OCI-LY1 (cell line): ENCODE measurements at regions not wholly inside any gene's neighbourhood (a gene's known extent, or its start where the extent isn't known, plus 50 kb on each side); places are given as distances from the start of the nearest gene placed in this dataset.

ENCODE experiments used
- EZH2 ChIP-seq: fragments of 200-600 bp; sonication (generic), shearing (Covaris generic); IDR thresholded peaks from 2 replicates; pipeline ENCODE4 v1.8.0; 2017; ENCODE audit warnings: borderline replicate concordance, mixed run types, mild to moderate bottlenecking, antibody characterized with exemption, low read length, moderate library complexity, mixed read lengths
- TF ChIP-seq, protein P1 (sequence below): fragments of 200-600 bp; sonication (generic), shearing (Covaris generic); IDR thresholded peaks from 2 replicates; pipeline ENCODE4 v1.5.1; 2017; ENCODE audit warnings: mild to moderate bottlenecking, antibody characterized with exemption, low read length, moderate library complexity, mixed read lengths

DNA sequence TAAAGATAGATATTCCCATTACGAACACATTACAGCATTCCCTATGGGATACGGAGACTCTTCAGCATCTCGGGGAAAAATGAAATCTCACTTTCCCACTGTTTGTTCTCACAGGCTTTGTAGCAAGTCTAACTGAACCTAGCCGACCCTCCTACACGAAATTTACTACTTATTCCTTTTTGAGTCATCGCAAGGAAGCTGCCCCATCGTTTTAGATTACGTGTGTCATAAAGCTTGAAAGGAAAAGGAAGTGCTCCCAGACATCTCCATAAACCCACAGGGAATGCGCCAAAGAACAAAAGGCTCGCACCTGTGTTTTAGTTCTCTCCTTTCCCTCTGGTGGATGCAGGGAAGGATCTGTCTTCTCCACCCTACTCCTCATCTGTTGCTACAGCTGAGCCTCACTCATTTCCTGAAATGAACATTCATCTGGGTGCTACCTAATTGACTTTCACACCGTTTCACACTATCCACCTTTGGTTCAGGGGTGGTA, 76.2 kb upstream of the STK39 start:
- TF ChIP-seq EZH2 = no peak
- TF ChIP-seq, protein P1, sequence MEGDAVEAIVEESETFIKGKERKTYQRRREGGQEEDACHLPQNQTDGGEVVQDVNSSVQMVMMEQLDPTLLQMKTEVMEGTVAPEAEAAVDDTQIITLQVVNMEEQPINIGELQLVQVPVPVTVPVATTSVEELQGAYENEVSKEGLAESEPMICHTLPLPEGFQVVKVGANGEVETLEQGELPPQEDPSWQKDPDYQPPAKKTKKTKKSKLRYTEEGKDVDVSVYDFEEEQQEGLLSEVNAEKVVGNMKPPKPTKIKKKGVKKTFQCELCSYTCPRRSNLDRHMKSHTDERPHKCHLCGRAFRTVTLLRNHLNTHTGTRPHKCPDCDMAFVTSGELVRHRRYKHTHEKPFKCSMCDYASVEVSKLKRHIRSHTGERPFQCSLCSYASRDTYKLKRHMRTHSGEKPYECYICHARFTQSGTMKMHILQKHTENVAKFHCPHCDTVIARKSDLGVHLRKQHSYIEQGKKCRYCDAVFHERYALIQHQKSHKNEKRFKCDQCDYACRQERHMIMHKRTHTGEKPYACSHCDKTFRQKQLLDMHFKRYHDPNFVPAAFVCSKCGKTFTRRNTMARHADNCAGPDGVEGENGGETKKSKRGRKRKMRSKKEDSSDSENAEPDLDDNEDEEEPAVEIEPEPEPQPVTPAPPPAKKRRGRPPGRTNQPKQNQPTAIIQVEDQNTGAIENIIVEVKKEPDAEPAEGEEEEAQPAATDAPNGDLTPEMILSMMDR = no peak
